ENCODE measurements at regions not wholly inside any gene's neighbourhood (a gene's known extent, or its start where the extent isn't known, plus 50 kb on each side); places are given as distances from the start of the nearest gene placed in this dataset.

DNA sequence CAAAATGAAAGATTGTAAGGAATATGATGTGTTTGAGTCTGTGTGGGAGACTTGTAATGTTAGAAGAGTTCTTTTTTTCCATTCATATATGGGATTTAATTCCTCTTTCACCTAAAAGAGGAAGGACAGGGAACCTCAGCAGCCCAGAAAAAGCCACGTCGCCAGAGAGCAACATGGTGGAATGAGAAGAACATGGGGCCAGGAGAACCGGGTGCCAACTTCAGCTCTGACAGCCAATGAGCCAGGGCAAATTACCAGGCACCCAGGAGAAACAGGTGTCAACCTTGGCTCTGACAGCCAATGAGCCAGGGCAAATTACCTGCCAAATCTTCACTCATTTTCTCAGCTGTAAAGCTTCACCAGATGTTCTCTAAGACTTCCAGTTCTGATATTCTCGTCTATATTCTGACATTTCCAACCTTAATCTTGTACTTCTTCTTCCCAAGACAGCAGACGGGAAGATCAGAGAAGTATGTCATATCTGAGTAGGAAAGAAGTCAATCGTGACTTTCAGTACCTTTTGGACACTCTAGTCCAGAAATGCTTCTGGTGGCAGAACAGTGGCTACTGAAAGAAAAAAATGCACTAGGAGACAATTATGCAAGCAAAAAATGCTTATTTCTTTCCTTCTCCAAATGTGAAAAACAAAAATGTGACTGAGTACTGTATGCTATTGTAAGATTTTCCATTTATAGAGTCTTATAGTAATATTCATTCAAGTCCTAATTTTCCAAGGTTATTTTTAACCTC, 79.2 kb upstream of the COL5A2 start:
- H3K36me3 Mint-ChIP-seq, result no peaks in the 10 kb centered on the region
- no peak overlapping the region for H3K27ac Mint-ChIP-seq
- no peaks in the 10 kb centered on the region for H3K9me3 Mint-ChIP-seq
- ATAC-seq (replicated peaks) (no peak), DNase-seq (no peak)
- H3K4me1 Mint-ChIP-seq, result no peaks in the 10 kb centered on the region
- no peak overlapping the region for H3K4me3 Mint-ChIP-seq
- H3K27me3 Mint-ChIP-seq, result no peaks in the 10 kb centered on the region

DNA sequence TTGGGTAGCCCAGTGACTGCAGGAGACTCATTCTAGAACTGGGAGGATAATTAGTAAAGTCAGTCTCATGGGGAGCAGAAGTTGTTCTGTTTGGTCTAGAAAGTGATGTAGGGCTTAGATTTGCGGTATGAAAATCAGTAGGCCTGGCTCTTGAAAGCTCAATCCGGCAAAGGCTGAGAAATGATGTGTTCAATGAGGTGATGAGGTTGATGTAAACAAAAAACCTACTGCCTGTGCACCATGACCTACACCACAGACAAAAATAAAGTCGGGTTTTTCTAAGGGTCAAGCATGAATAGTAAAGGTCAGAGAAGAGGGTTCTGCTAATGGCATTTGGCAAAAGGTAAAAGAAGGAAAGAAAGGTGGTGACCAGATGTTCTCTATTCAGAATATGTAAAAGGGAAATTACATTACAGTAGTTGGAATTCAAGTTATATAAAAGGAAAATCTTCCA, 80.8 kb upstream of the COL5A2 start:
- H3K36me3 Mint-ChIP-seq, result no peaks in the 10 kb centered on the region
- H3K27ac Mint-ChIP-seq, result no peak overlapping the region
- no peaks in the 10 kb centered on the region for H3K27me3 Mint-ChIP-seq
- no peak for DNase-seq
- peak; percentile 60 to 61 for ATAC-seq (replicated peaks)
- peaks cover 0 to 2% of the 10 kb centered on the region in 2 donors for H3K9me3 Mint-ChIP-seq
- no peaks in the 10 kb centered on the region for H3K4me1 Mint-ChIP-seq
- H3K4me3 Mint-ChIP-seq, result no peak overlapping the region

DNA sequence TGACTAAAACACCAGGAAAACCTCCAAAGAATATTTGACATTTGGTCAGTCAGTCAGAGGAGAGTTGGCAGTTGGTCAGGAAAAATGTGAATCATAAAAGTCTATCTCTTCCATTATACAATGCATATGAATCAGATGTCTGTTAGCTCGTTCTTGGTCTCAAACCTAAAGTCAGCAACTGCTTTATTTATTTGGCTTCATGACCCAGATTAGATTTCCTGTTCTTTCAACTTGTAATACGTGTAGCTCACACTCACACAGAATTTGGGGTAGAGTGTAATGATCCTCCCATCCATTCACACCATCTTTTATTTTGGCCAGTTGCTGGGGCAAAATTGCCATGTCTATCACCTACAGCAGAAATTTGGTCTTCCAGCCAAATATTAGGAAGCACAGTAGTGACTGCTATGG, 81.9 kb upstream of the COL5A2 start:
- no peak for ATAC-seq (replicated peaks)
- no peaks in the 10 kb centered on the region for H3K4me1 Mint-ChIP-seq
- DNase-seq, result no peak
- H3K27me3 Mint-ChIP-seq, result no peaks in the 10 kb centered on the region
- no peaks in the 10 kb centered on the region for H3K36me3 Mint-ChIP-seq
- no peak overlapping the region for H3K27ac Mint-ChIP-seq
- H3K9me3 Mint-ChIP-seq, result peaks cover 0 to 3% of the 10 kb centered on the region in 2 donors
- H3K4me3 Mint-ChIP-seq, result no peak overlapping the region

DNA sequence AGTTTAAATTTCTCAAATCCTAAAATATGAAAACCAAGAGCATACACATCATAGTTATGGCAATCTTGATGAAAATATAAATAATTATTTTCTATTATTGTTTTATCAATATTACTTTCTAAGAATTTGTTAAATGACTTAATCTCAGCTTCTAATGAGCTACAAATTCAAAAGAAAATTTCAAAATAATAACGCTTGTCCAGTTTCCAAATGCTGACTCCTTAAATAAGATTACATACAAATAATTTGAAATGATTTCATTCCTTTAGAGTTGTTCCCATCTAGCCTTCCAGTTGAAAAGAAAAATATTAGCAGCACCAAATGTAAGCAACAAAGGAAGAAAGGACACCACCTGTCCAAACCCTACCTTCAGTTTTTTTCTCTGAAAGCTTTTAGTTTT, 82.4 kb upstream of the COL5A2 start:
- H3K9me3 Mint-ChIP-seq, result peaks cover 0 to 3% of the 10 kb centered on the region in 2 donors
- H3K4me1 Mint-ChIP-seq, result no peaks in the 10 kb centered on the region
- H3K27ac Mint-ChIP-seq, result no peak overlapping the region
- ATAC-seq (replicated peaks) (no peak), DNase-seq (no peak)
- no peaks in the 10 kb centered on the region for H3K27me3 Mint-ChIP-seq
- no peak overlapping the region for H3K4me3 Mint-ChIP-seq
- no peaks in the 10 kb centered on the region for H3K36me3 Mint-ChIP-seq

DNA sequence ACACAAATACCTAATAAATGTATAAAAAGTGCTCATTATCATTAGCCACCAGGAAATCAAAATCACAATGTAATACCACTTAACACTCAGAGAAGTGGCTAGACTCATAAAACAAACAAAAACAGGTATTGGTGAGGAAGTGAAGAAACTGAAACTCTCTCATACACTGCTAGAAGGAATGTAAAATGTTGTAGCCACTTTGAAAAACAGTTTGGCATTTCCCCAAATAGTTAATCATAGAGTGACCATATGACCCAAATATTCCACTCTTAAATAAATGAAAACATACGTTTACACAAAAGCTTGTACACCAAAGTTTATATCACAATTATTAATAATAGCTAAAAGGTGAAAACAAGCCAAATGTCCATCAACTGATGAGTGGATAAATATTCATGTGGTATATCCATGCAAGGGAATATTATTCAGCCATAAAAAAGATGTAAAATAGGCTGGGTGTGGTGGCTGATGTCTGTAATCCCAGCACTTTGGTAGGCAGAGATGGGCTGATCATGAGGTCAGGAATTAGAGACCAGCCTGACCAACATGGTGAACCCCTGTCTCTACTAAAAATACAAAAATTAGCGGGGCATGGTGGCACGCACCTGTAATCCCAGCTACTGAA, 86.2 kb upstream of the COL5A2 start:
- H3K27me3 Mint-ChIP-seq, result no peaks in the 10 kb centered on the region
- H3K36me3 Mint-ChIP-seq, result no peaks in the 10 kb centered on the region
- H3K4me3 Mint-ChIP-seq, result no peak overlapping the region
- H3K9me3 Mint-ChIP-seq, result peaks cover 0 to 8% of the 10 kb centered on the region in 2 donors
- no peak overlapping the region for H3K27ac Mint-ChIP-seq
- H3K4me1 Mint-ChIP-seq, result no peaks in the 10 kb centered on the region
- no peak for ATAC-seq (replicated peaks)
- DNase-seq, result no peak

DNA sequence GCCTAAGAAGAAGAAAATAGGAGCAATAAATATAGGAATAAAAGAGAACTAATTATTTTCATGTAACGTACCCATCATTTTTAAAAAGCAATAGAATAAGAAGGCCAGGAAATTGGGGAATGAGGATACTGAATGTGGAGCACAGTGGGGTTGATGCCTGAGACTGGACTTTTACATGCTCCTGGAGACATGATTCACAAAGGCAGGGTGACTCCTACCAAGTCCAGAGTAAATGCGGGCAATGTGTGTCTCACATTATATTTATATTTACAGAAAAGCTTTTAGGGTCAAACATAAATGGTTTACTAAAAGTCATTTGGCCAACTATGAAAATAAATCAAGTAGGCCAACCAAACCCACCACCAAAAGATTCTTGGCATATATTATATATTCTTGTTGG, 87.9 kb upstream of the COL5A2 start:
- no peak for DNase-seq
- H3K27me3 Mint-ChIP-seq, result no peaks in the 10 kb centered on the region
- no peak for ATAC-seq (replicated peaks)
- no peak overlapping the region for H3K27ac Mint-ChIP-seq
- H3K9me3 Mint-ChIP-seq, result peaks cover 0 to 12% of the 10 kb centered on the region in 2 donors
- H3K4me1 Mint-ChIP-seq, result no peaks in the 10 kb centered on the region
- H3K4me3 Mint-ChIP-seq, result no peak overlapping the region
- H3K36me3 Mint-ChIP-seq, result no peaks in the 10 kb centered on the region

DNA sequence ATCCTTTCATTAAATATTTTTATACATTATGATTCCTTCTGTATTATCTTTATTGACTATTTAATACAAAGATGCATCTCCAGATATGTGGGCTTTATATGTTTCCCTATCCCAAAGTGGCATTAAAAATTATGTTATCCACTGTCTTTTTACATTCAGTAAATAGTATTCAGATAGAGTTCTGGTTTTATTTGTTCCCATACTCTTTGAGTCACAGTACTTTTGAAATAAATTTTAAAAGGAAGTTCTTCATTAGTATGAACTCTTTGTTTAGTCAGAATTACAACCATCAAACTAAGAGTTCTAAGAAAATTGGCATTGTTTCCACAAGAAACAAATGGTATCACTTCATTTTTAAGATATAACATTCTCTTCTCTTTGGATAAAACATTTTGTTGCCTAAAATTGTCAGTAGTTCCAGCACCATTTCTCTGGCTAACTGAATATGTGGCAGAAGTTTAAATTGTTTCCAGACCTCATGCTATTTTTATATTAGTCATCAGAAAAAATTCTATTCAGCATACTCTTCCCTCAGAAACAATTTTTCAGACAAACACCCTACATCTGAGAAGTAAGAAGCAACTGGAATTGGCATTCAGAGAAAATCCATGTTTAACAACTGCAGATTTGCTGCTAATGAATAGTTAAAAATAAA, 88.5 kb upstream of the COL5A2 start:
- no peak for ATAC-seq (replicated peaks)
- DNase-seq, result no peak
- H3K9me3 Mint-ChIP-seq, result peaks cover 0 to 12% of the 10 kb centered on the region in 2 donors
- no peaks in the 10 kb centered on the region for H3K4me1 Mint-ChIP-seq
- no peaks in the 10 kb centered on the region for H3K36me3 Mint-ChIP-seq
- H3K27ac Mint-ChIP-seq, result no peak overlapping the region
- H3K27me3 Mint-ChIP-seq, result no peaks in the 10 kb centered on the region
- H3K4me3 Mint-ChIP-seq, result no peak overlapping the region

DNA sequence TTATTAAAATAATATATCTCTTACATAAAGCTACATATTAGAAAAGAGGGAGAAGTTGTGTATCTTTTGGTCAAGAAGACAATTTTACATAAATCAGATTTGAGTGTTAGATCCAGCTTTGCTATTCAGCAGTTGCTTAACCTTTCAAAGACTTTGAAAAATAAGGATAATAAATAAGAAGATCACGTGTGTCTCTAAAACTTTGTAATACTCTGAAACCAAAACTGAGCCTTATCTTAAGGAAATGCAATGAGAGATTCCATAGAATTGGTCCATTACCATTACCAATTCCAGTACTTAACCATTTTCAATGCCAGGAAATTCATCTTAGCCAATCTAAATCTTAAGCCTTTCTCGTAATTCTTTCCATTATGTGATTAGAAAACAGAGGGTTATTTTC, 89.2 kb upstream of the COL5A2 start:
- Mint-ChIP-seq H3K27me3 (no peaks in the 10 kb centered on the region), H3K4me1 (no peaks in the 10 kb centered on the region), H3K4me3 (no peak overlapping the region), H3K36me3 (no peaks in the 10 kb centered on the region), H3K27ac (no peak overlapping the region), H3K9me3 (peaks cover 0 to 12% of the 10 kb centered on the region in 2 donors)
- DNase-seq (no peak), ATAC-seq (replicated peaks) (no peak)

DNA sequence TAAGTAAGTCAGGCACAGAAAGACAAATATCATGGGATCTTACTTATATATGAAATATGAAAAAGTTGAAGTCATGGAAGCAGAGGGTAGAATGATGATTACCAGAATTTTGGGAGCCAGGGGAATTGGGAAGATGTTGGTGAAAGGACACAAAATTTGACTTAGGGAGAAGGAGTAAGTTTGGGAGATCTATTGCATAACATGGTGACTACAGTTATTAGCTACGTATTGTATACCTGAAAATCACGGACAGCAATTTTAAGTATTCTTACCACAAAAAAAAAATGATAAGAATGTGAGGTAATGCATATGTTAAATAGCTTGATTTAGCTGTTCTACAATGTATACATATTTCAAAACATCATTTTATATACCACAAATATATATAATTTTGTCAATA, 94.2 kb upstream of the COL5A2 start:
- Mint-ChIP-seq H3K4me1 (no peaks in the 10 kb centered on the region), H3K4me3 (no peak overlapping the region), H3K27ac (no peak overlapping the region), H3K36me3 (no peaks in the 10 kb centered on the region), H3K27me3 (no peaks in the 10 kb centered on the region), H3K9me3 (peaks cover 0 to 9% of the 10 kb centered on the region in 2 donors)
- DNase-seq (no peak), ATAC-seq (replicated peaks) (no peak)

DNA sequence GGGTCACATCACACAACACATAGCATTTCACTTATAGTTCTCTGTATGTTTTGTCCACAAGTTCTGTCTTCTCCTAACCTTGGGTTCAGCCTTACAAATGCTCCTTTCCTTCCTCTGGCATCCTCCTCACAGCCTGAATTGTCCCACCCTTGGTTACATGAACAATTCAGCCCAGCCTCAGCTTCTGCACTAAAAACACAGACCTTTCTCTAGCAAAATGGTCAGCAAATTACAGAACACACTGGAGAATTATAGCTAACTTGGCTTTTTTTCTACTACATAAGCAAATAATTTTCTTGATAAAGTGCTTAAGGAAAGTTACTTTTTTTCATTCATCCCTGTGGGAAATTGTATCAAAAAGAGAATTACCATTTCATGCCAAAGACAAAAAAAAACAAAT, 94.8 kb upstream of the COL5A2 start:
- Mint-ChIP-seq H3K4me1 (no peaks in the 10 kb centered on the region), H3K27me3 (no peaks in the 10 kb centered on the region), H3K36me3 (no peaks in the 10 kb centered on the region), H3K4me3 (no peak overlapping the region), H3K27ac (no peak overlapping the region), H3K9me3 (peaks cover 0 to 11% of the 10 kb centered on the region in 2 donors)
- DNase-seq (no peak), ATAC-seq (replicated peaks) (no peak)

DNA sequence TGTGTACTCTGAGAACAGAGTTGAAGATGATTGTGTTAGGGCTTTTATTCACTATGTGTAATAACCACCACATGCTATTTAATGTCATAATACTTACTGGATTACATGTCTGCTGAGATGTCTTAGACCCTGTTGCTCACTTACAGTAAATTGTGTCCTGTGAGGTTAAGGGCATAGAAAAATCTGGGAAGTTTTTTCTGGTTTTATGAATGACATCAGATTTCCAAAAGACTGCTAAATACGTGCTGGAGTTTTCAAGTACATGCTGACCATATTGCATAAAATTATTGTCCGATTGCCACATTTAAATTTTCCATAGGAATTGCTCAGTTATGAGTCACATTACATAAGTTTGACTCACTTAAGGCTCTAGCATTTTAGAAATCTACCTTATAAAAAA, 96.7 kb upstream of the COL5A2 start:
- no peaks in the 10 kb centered on the region for H3K27me3 Mint-ChIP-seq
- DNase-seq, result no peak
- H3K4me1 Mint-ChIP-seq, result no peaks in the 10 kb centered on the region
- ATAC-seq (replicated peaks), result no peak
- no peak overlapping the region for H3K27ac Mint-ChIP-seq
- peaks cover 0 to 5% of the 10 kb centered on the region in 2 donors for H3K9me3 Mint-ChIP-seq
- no peaks in the 10 kb centered on the region for H3K36me3 Mint-ChIP-seq
- no peak overlapping the region for H3K4me3 Mint-ChIP-seq

DNA sequence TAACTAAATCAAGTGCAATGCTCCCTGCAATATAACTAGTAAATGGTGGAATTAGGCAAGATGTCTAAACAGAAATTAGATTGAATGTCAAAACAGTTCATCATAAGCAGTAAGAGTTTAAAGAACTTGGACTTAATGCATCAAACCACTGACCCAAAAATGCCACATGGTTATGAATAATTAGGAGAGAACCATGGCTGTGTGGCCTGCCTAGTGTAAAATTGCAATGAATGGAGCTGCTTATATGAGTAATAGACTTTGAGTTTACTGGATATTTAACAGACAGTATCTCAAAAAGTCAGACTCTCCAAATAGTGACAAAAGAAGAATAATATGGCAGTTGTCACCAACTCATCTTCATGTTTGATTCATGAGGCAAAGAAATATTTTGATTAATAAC, 101.6 kb upstream of the COL5A2 start:
- no peak for DNase-seq
- no peak overlapping the region for H3K27ac Mint-ChIP-seq

DNA sequence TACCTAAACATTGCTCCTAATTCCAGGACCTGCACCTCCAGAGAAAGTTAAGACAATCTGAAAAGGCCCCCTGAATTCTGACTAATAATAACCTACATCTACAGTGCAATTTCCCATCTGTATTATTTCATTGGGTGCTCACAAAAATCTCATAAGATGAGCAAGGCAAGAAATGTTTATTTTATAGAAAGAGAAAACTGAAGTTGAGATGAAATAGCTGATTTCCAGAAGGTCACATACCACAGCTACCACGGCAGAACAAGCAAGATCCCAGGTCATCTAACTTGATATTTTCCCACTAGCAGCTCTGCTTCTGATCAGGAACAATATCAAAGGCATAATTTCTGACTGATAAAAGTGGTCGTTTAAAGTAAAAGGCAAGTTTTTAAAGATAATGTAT, 105.8 kb upstream of the COL5A2 start:
- ATAC-seq (replicated peaks) (no peak), DNase-seq (no peak)
- Mint-ChIP-seq H3K4me3 (no peak overlapping the region), H3K36me3 (no peaks in the 10 kb centered on the region), H3K4me1 (no peaks in the 10 kb centered on the region), H3K27ac (no peak overlapping the region), H3K27me3 (no peaks in the 10 kb centered on the region), H3K9me3 (no peaks in the 10 kb centered on the region)

More for the DNA sequence above, 101.6 kb upstream of the COL5A2 start:
- Mint-ChIP-seq H3K27me3 (no peaks in the 10 kb centered on the region), H3K9me3 (peaks cover 0 to 2% of the 10 kb centered on the region in 2 donors), H3K4me3 (no peak overlapping the region), H3K4me1 (no peaks in the 10 kb centered on the region), H3K36me3 (no peaks in the 10 kb centered on the region)
- no peak for ATAC-seq (replicated peaks)

DNA sequence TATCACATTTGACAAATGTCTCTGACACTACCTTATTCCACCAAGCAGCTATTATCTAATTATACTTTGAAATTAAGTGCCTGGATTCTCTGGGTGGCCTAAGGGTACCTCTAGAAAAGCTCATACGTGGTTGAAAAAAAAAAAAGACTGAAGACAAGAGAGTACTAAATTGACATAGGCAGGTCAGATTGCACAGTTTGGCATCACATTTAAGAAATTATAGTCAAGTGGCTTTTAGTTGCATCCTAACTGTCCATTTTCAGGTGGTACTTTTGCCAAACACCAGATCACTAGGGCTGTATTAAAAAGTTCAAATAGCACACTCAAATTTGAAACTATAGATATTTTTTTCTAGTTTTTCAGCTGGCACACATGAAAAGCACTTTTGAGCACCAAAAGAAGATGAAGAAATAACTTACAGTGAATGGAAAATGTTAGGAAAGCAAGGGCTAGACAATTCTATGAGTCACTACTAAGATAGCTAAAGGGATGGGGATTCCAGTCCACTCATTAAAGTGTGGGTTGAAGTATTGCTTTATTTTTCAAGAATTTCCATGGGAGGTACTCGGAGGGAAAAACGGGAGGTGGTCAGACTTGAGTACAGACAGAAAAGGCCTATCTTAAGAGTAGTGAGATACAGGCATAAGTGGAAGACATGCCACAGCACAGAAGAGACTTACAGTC, 106.5 kb upstream of the COL5A2 start:
- DNase-seq (no peak), ATAC-seq (replicated peaks) (no peak)
- H3K27me3 Mint-ChIP-seq, result no peaks in the 10 kb centered on the region
- H3K4me3 Mint-ChIP-seq, result no peak overlapping the region
- H3K9me3 Mint-ChIP-seq, result no peaks in the 10 kb centered on the region
- no peaks in the 10 kb centered on the region for H3K4me1 Mint-ChIP-seq
- no peaks in the 10 kb centered on the region for H3K36me3 Mint-ChIP-seq
- no peak overlapping the region for H3K27ac Mint-ChIP-seq

Data from stimulated activated naive B cell treated with anti-CD40 and anti-IgM and Interleukin-4, amounts not matched to agents 10 μg/mL and 1 μg/mL and 100 μg/mL, for 72 hours (primary cell).